ENCODE measurements at regions not wholly inside any gene's neighbourhood (a gene's known extent, or its start where the extent isn't known, plus 50 kb on each side); places are given as distances from the start of the nearest gene placed in this dataset.

DNA sequence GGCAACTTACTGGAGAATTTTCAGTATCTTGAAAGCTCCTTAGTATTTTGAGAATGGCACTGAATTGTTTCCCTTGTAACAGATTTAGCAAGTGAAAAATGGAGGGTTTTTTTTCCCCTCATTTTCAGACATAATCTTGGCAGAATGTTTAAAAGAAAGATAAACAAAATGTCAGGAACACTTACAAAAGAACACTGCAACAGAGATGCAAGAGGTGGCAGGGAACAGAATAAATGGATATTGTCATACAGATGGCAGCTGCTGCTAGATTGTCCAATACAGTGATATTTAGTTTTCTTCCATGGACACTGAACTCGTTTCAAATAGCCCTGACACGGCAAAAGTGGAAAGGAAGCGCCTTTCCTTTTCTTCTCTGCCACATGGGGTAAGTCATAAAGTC lies 76.9 kb upstream of the ZNF608 start:
- TF ChIP-seq, protein P1, sequence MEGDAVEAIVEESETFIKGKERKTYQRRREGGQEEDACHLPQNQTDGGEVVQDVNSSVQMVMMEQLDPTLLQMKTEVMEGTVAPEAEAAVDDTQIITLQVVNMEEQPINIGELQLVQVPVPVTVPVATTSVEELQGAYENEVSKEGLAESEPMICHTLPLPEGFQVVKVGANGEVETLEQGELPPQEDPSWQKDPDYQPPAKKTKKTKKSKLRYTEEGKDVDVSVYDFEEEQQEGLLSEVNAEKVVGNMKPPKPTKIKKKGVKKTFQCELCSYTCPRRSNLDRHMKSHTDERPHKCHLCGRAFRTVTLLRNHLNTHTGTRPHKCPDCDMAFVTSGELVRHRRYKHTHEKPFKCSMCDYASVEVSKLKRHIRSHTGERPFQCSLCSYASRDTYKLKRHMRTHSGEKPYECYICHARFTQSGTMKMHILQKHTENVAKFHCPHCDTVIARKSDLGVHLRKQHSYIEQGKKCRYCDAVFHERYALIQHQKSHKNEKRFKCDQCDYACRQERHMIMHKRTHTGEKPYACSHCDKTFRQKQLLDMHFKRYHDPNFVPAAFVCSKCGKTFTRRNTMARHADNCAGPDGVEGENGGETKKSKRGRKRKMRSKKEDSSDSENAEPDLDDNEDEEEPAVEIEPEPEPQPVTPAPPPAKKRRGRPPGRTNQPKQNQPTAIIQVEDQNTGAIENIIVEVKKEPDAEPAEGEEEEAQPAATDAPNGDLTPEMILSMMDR (IDR thresholded peaks at IDR 0.05), result no peak
- TF ChIP-seq POLR2AphosphoS5 (IDR thresholded peaks at IDR 0.05; ENCODE audit: low read depth, low read length), result no peak
- TF ChIP-seq SIN3A (IDR thresholded peaks at IDR 0.05; ENCODE audit: borderline replicate concordance, insufficient read depth, low read depth, low read length), result no peak
- TF ChIP-seq TCF7L2 (IDR thresholded peaks at IDR 0.05; ENCODE audit: low read depth, low read length), result no peak
